Endodermal cell (in vitro differentiated cells): ENCODE measurements at regions not wholly inside any gene's neighbourhood (a gene's known extent, or its start where the extent isn't known, plus 50 kb on each side); places are given as distances from the start of the nearest gene placed in this dataset.

Experiments
- DNase-seq: peaks from one replicate; pipeline ENCODE4 v3.0.0-alpha.2; 2017
- H3K27ac ChIP-seq: 2 replicates; pipeline ENCODE4 v1.5.1; 2013; ENCODE audit warnings: mild to moderate bottlenecking, low read depth, low read length, moderate library complexity
- H3K27me3 ChIP-seq: 2 replicates; pipeline ENCODE4 v1.6.1; 2013; ENCODE audit warnings: mild to moderate bottlenecking, low read length, moderate library complexity; ENCODE audit not compliant: insufficient read depth, control insufficient read depth, poor library complexity, severe bottlenecking
- H3K36me3 ChIP-seq: 2 replicates; pipeline ENCODE4 v1.7.0; 2013; ENCODE audit warnings: mild to moderate bottlenecking, low read length, moderate library complexity; ENCODE audit not compliant: control insufficient read depth, insufficient read depth
- H3K4me1 ChIP-seq: one replicate; pipeline ENCODE4 v1.7.0; 2013; ENCODE audit warnings: low read length; ENCODE audit not compliant: control insufficient read depth, insufficient read depth
- H3K4me3 ChIP-seq: 2 replicates; pipeline ENCODE4 v1.5.1; 2013; ENCODE audit warnings: mild to moderate bottlenecking, low read length, moderate library complexity
- H3K9ac ChIP-seq: 2 replicates; pipeline ENCODE4 v1.6.1; 2013; ENCODE audit warnings: mild to moderate bottlenecking, low read length, moderate library complexity; ENCODE audit not compliant: poor library complexity, severe bottlenecking; ENCODE audit errors: extremely low read depth
- H3K9me3 ChIP-seq: 2 replicates; pipeline ENCODE4 v1.6.1; 2013; ENCODE audit warnings: mild to moderate bottlenecking, low read length, moderate library complexity; ENCODE audit not compliant: control insufficient read depth
- H3K27ac Mint-ChIP-seq: 2 replicates; pipeline ENCODE4 v1.8.0; 2020; ENCODE audit warnings: mixed read lengths
- H3K27me3 Mint-ChIP-seq: 2 replicates; pipeline ENCODE4 v1.8.0; 2021; ENCODE audit warnings: mild to moderate bottlenecking, mixed read lengths; ENCODE audit not compliant: insufficient read depth
- H3K36me3 Mint-ChIP-seq: 2 replicates; pipeline ENCODE4 v1.8.0; 2020; ENCODE audit warnings: low read depth, mixed read lengths
- H3K4me1 Mint-ChIP-seq: 2 replicates; pipeline ENCODE4 v1.8.0; 2020; ENCODE audit warnings: mixed read lengths
- H3K4me3 Mint-ChIP-seq: 2 replicates; pipeline ENCODE4 v1.8.0; 2020; ENCODE audit warnings: mild to moderate bottlenecking, moderate library complexity, mixed read lengths
- H3K9me3 Mint-ChIP-seq: 2 replicates; pipeline ENCODE4 v1.8.0; 2020; ENCODE audit warnings: mild to moderate bottlenecking, mixed read lengths
- WGBS, 2 experiments: methylation state at CpG; one replicate each; pipeline versions ENCODE4 v1.1.5 to v1.1.7; 2013; ENCODE audit warnings: missing lambda C conversion rate in 2 of 2, mixed read lengths in 1 of 2; ENCODE audit not compliant: insufficient coverage in 1 of 2, insufficient read length in 1 of 2; 5-methylcytosine and 5-hydroxymethylcytosine counted together
- TF ChIP-seq, protein P1 (sequence below): fragments of 200-600 bp; sonication (generic); conservative IDR thresholded peaks from 2 replicates; pipeline ENCODE4 v1.5.0; 2021; ENCODE audit warnings: antibody characterized with exemption, mild to moderate bottlenecking

DNA sequence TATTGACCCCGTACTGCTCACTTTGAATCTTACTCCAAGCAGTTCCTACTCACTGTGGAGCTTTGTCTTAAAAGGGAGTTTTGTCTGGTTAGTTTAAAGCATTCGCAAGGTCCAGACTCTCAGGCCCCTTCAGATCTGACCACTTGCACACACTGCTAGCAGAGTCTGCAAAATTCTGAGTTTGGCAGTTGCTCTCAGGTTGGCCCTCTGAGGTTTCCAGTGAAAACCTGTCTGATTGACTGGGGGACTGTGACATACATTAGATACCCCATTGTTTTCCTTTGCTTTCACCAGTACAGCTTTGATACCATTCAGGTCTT lies 149.2 kb downstream of the XPNPEP1 start:
- no peak overlapping the region for H3K27ac ChIP-seq
- H3K4me1 ChIP-seq: no peaks in the 10 kb centered on the region
- TF ChIP-seq, protein P1, sequence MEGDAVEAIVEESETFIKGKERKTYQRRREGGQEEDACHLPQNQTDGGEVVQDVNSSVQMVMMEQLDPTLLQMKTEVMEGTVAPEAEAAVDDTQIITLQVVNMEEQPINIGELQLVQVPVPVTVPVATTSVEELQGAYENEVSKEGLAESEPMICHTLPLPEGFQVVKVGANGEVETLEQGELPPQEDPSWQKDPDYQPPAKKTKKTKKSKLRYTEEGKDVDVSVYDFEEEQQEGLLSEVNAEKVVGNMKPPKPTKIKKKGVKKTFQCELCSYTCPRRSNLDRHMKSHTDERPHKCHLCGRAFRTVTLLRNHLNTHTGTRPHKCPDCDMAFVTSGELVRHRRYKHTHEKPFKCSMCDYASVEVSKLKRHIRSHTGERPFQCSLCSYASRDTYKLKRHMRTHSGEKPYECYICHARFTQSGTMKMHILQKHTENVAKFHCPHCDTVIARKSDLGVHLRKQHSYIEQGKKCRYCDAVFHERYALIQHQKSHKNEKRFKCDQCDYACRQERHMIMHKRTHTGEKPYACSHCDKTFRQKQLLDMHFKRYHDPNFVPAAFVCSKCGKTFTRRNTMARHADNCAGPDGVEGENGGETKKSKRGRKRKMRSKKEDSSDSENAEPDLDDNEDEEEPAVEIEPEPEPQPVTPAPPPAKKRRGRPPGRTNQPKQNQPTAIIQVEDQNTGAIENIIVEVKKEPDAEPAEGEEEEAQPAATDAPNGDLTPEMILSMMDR: no peak
- DNase-seq: no peak
- no peaks in the 10 kb centered on the region for H3K36me3 ChIP-seq
- H3K9me3 ChIP-seq: no peaks in the 10 kb centered on the region
- no peak overlapping the region for H3K9ac ChIP-seq
- H3K27me3 ChIP-seq: no peaks in the 10 kb centered on the region
- H3K36me3 Mint-ChIP-seq: no peaks in the 10 kb centered on the region
- 51 to 100% methylated on average over 1 to 2 of the region's 2 CpGs for WGBS, 2 experiments
- H3K27ac Mint-ChIP-seq: no peak overlapping the region
- no peak overlapping the region for H3K4me3 Mint-ChIP-seq
- H3K9me3 Mint-ChIP-seq: no peaks in the 10 kb centered on the region
- H3K27me3 Mint-ChIP-seq: no peaks in the 10 kb centered on the region
- no peak overlapping the region for H3K4me3 ChIP-seq
- H3K4me1 Mint-ChIP-seq: peaks cover 5% of the 10 kb centered on the region

- no peaks in the 10 kb centered on the region for H3K27me3 ChIP-seq
- H3K9me3 ChIP-seq: peaks cover 5% of the 10 kb centered on the region
- Mint-ChIP-seq H3K36me3 (no peaks in the 10 kb centered on the region), H3K9me3 (peaks cover 4% of the 10 kb centered on the region), H3K4me3 (no peak overlapping the region), H3K27ac (no peak overlapping the region), H3K27me3 (no peaks in the 10 kb centered on the region), H3K4me1 (no peaks in the 10 kb centered on the region)
- H3K36me3 ChIP-seq: no peaks in the 10 kb centered on the region
- DNase-seq: no peak
- H3K27ac ChIP-seq: no peak overlapping the region
- H3K4me1 ChIP-seq: no peaks in the 10 kb centered on the region
- H3K4me3 ChIP-seq: no peak overlapping the region
- WGBS, 2 experiments: 65 to 88% methylated on average over 7 to 8 of the region's 8 CpGs
- TF ChIP-seq, protein P1: peak; percentile 87
- H3K9ac ChIP-seq: no peak overlapping the region
Measured at GRCh38 chr10:109773288-109774120, 149.8 kb downstream of the XPNPEP1 start.

DNA sequence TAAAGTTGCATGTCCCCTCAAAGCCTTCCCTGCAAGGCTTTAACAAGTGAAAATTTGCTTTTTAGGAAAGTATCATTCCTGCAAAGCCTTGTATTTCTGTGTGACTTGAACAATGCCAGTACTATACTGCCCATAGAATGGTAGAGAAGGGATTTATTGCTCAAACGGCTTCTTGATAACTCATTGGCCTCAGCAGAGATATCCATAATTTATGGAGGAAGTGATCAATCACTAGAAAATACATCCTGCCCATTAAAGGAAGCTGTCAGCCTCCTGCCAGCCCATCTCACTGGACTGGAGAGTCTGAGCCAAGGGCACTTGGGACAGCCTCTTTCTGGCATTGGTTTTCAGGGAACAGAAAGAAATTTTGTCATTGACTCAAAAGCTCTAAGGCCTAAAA lies 152.6 kb downstream of the XPNPEP1 start:
- Mint-ChIP-seq H3K27ac (no peak overlapping the region), H3K9me3 (peaks cover 7% of the 10 kb centered on the region), H3K4me1 (no peaks in the 10 kb centered on the region), H3K36me3 (no peaks in the 10 kb centered on the region), H3K4me3 (no peak overlapping the region), H3K27me3 (no peaks in the 10 kb centered on the region)
- no peak for DNase-seq
- Histone ChIP-seq H3K36me3 (no peaks in the 10 kb centered on the region), H3K4me3 (no peak overlapping the region), H3K9ac (no peak overlapping the region), H3K27me3 (no peaks in the 10 kb centered on the region), H3K27ac (peak overlapping the region; percentile 40), H3K4me1 (no peaks in the 10 kb centered on the region), H3K9me3 (peaks cover 8% of the 10 kb centered on the region)
- TF ChIP-seq, protein P1: no peak
- 20 to 67% methylated on average over 1 of the region's 1 CpG for WGBS, 2 experiments
